Peyer's patch (tissue), 4 donors: ENCODE measurements at regions not wholly inside any gene's neighbourhood (a gene's known extent, or its start where the extent isn't known, plus 50 kb on each side); places are given as distances from the start of the nearest gene placed in this dataset.

Experiments
- CTCF ChIP-seq, 6 experiments: fragments of 450-650 bp in 4 of 6; fragments of 200-600 bp in 2 of 6; sonication (generic) in 1 of 6; IDR thresholded peaks; one replicate each; pipeline ENCODE4 v1.5.1; 2017 to 2019; ENCODE audit warnings: antibody characterized with exemption in 6 of 6, mild to moderate bottlenecking in 3 of 6, moderate library complexity in 1 of 6
- POLR2A ChIP-seq, 2 donors: fragments of 450-650 bp; IDR thresholded peaks; one replicate each; pipeline ENCODE4 v1.5.1; 2017; ENCODE audit warnings: antibody characterized with exemption in 2 of 2, mild to moderate bottlenecking in 2 of 2, moderate library complexity in 2 of 2

- TF ChIP-seq CTCF (IDR thresholded peaks at IDR 0.05) (no peak), POLR2A (IDR thresholded peaks at IDR 0.05) (no peak)
These were observed 618.8 kb downstream of the METTL4 start for GRCh38 chr18:1952486-1952885.
